GM12878 (cell line): ENCODE measurements at regions not wholly inside any gene's neighbourhood (a gene's known extent, or its start where the extent isn't known, plus 50 kb on each side); places are given as distances from the start of the nearest gene placed in this dataset.

ENCODE experiments used
- ATAC-seq: fragments of 200-7000 bp; cut with Tn5 transposase; 3 replicates; pipeline ENCODE4 v1.9.1; 2020; ENCODE audit warnings: mild to moderate bottlenecking, moderate library complexity
- BruUV-seq: library from RNA; stranded (reverse); fragments of 400-500 nt; replicated peaks from 2 replicates; lab custom pipeline; 2021; lab: Mats Ljungman, UMichigan
- CTCF ChIA-PET: fragments of 300-600 bp; sonication (Branson Sonifier 250); formaldehyde crosslinking; extraction: SDS; loops from one replicate; lab custom pipeline; 2021; ENCODE audit warnings: inconsistent platforms; lab: Yijun Ruan, JAX
- POLR2A ChIA-PET: fragments of 350-600 bp; formaldehyde crosslinking; extraction: SDS; loops from one replicate; lab custom pipeline; 2021; ENCODE audit warnings: inconsistent platforms; lab: Charles Lee
- RAD21 ChIA-PET: fragments of 300-600 bp; sonication (Branson Sonifier 250); formaldehyde crosslinking; loops from one replicate; lab custom pipeline; 2023; ENCODE audit warnings: antibody characterized with exemption; ENCODE audit not compliant: unreplicated experiment; lab: Charles Lee
- SMC1A ChIA-PET: fragments of 300-600 bp; sonication (Branson Sonifier 250); formaldehyde crosslinking; loops from one replicate; lab custom pipeline; 2023; ENCODE audit not compliant: unreplicated experiment, uncharacterized antibody; lab: Charles Lee
- DNase-seq: peaks from one replicate; pipeline ENCODE4 v3.0.0-alpha.2; 2011; ENCODE audit warnings: low read depth, low spot score
- FAIRE-seq: peaks from 3 replicates; lab custom pipeline; 2011; peaks lifted over from hg19 to GRCh38; lab: Jason Lieb, UNC
- H2AFZ ChIP-seq: 2 replicates; pipeline ENCODE4 v1.6.0; 2011; ENCODE audit warnings: low read depth, low read length, control low read depth; ENCODE audit not compliant: control insufficient read depth
- H3K27ac ChIP-seq: 2 replicates; pipeline ENCODE4 v1.5.1; 2011; ENCODE audit warnings: control low read depth; ENCODE audit not compliant: control insufficient read depth, insufficient read depth
- H3K27me3 ChIP-seq, 2 experiments: replicated peaks in 1 of 2; 2 replicates each; pipeline versions ENCODE4 v1.6.0 to v1.6.1; 2011; ENCODE audit warnings: low read length in 1 of 2; ENCODE audit not compliant: control insufficient read depth in 2 of 2, insufficient read depth in 2 of 2
- H3K36me3 ChIP-seq, 2 experiments: 2 replicates each; pipeline ENCODE4 v1.5.1; 2011; ENCODE audit warnings: low read length in 1 of 2; ENCODE audit not compliant: control insufficient read depth in 2 of 2, insufficient read depth in 2 of 2
- H3K4me1 ChIP-seq: 2 replicates; pipeline ENCODE4 v1.6.1; 2011; ENCODE audit warnings: mild to moderate bottlenecking, low read length, moderate library complexity, mixed read lengths; ENCODE audit not compliant: control insufficient read depth, insufficient read depth
- H3K4me2 ChIP-seq: 2 replicates; pipeline ENCODE4 v1.6.0; 2011; ENCODE audit warnings: control low read depth; ENCODE audit not compliant: control insufficient read depth, insufficient read depth
- H3K4me3 ChIP-seq: fragments of 200-600 bp; sonication (generic); 2 replicates; pipeline ENCODE4 v1.5.1; 2016
- H3K79me2 ChIP-seq: 2 replicates; pipeline ENCODE4 v1.6.0; 2011; ENCODE audit warnings: low read length; ENCODE audit not compliant: control insufficient read depth, insufficient read depth
- H3K9ac ChIP-seq: 2 replicates; pipeline ENCODE4 v1.8.0; 2011; ENCODE audit warnings: low read length, control low read depth, mixed read lengths; ENCODE audit not compliant: control insufficient read depth, insufficient read depth
- H3K9me3 ChIP-seq: replicated peaks from 3 replicates; pipeline ENCODE4 v1.5.1; 2011; ENCODE audit warnings: mild to moderate bottlenecking, low read length; ENCODE audit not compliant: control insufficient read depth, insufficient read depth
- H4K20me1 ChIP-seq: 2 replicates; pipeline ENCODE4 v1.6.0; 2011; ENCODE audit not compliant: control insufficient read depth, insufficient read depth
- KAT2A ChIP-seq: conservative IDR thresholded peaks from 2 replicates; pipeline ENCODE4 v1.6.1; 2011; ENCODE audit warnings: low read depth, low read length; ENCODE audit not compliant: control insufficient read depth
- POU2F2 ChIP-seq: IDR thresholded peaks from 3 replicates; pipeline ENCODE4 v1.6.1; 2011; ENCODE audit warnings: low read depth, mild to moderate bottlenecking, low read length, borderline replicate concordance
- RB1 ChIP-seq: fragments of 450-650 bp; formaldehyde crosslinking; IDR thresholded peaks from 2 replicates; pipeline ENCODE4 v1.6.1; 2017; ENCODE audit warnings: mild to moderate bottlenecking, borderline replicate concordance
- STAT1 ChIP-seq: fragments of 450-650 bp; conservative IDR thresholded peaks from 2 replicates; pipeline ENCODE4 v1.6.1; 2014; ENCODE audit warnings: antibody characterized with exemption, mild to moderate bottlenecking
- WRNIP1 ChIP-seq: IDR thresholded peaks from 2 replicates; pipeline ENCODE4 v1.6.1; 2011; ENCODE audit warnings: low read depth, low read length, improper control_type of control experiment, borderline replicate concordance
- WGBS: methylation state at CpG from one replicate; pipeline ENCODE4 v1.1.6; 2016; ENCODE audit warnings: low lambda C conversion rate; ENCODE audit not compliant: insufficient replicate concordance, insufficient coverage; ENCODE audit errors: missing lambda C conversion rate; 5-methylcytosine and 5-hydroxymethylcytosine counted together
- in situ Hi-C: fragments of 300-500 bp; cut with MboI; formaldehyde crosslinking; loops from 9 replicates; pipeline ENCODE4 v1.14.3; 2018; ENCODE audit warnings: mixed read lengths
- intact Hi-C: fragments of 100-400 bp; cut with micrococcal nuclease; formaldehyde crosslinking; loops from one replicate; pipeline ENCODE4 v1.14.2; 2022; ENCODE audit not compliant: unreplicated experiment
- TF ChIP-seq, protein P1 (sequence below): fragments of 450-650 bp; IDR thresholded peaks from 2 replicates; pipeline ENCODE4 v1.6.1; 2017; ENCODE audit warnings: mild to moderate bottlenecking, moderate library complexity

DNA sequence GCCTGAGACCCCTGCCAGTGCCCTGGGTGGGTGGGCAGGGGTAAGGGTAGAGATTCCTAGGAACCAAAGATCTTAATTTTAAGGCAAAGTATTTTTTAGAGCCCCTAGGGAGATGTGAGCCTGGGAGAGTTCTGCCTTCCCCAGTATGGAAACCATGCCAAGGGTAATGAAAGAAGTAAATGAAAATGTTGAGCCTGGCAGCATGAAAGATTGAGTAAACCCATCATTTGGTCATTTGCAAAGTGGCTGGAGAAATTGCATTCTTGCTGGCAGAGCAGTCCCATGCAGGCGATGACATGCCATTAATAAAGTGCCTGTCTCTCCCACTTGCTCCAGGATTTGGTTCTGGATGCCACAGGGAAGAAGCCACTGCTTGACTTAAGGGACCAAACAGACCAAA, 60.7 kb upstream of the GPC4 start:
- in situ Hi-C loops (no loop called here), intact Hi-C loops (no loop called here)
- ChIA-PET RAD21 (no interaction called here), CTCF (no interaction called here), SMC1A (no interaction called here), POLR2A (no interaction called here)
- TF ChIP-seq WRNIP1: no peak
- TF ChIP-seq RB1: no peak
- TF ChIP-seq STAT1: no peak
- no peak for TF ChIP-seq KAT2A
- TF ChIP-seq, protein P1, sequence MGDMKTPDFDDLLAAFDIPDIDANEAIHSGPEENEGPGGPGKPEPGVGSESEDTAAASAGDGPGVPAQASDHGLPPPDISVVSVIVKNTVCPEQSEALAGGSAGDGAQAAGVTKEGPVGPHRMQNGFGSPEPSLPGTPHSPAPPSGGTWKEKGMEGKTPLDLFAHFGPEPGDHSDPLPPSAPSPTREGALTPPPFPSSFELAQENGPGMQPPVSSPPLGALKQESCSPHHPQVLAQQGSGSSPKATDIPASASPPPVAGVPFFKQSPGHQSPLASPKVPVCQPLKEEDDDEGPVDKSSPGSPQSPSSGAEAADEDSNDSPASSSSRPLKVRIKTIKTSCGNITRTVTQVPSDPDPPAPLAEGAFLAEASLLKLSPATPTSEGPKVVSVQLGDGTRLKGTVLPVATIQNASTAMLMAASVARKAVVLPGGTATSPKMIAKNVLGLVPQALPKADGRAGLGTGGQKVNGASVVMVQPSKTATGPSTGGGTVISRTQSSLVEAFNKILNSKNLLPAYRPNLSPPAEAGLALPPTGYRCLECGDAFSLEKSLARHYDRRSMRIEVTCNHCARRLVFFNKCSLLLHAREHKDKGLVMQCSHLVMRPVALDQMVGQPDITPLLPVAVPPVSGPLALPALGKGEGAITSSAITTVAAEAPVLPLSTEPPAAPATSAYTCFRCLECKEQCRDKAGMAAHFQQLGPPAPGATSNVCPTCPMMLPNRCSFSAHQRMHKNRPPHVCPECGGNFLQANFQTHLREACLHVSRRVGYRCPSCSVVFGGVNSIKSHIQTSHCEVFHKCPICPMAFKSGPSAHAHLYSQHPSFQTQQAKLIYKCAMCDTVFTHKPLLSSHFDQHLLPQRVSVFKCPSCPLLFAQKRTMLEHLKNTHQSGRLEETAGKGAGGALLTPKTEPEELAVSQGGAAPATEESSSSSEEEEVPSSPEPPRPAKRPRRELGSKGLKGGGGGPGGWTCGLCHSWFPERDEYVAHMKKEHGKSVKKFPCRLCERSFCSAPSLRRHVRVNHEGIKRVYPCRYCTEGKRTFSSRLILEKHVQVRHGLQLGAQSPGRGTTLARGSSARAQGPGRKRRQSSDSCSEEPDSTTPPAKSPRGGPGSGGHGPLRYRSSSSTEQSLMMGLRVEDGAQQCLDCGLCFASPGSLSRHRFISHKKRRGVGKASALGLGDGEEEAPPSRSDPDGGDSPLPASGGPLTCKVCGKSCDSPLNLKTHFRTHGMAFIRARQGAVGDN: no peak
- no peak for TF ChIP-seq POU2F2
- Histone ChIP-seq H3K4me3 (no peak overlapping the region), H3K9me3 (no peaks in the 10 kb centered on the region), H3K9ac (no peak overlapping the region), H4K20me1 (no peaks in the 10 kb centered on the region), H3K27me3 (no peaks in the 10 kb centered on the region), H3K4me2 (no peak overlapping the region), H2AFZ (no peak overlapping the region), H3K79me2 (no peaks in the 10 kb centered on the region), H3K36me3 (no peaks in the 10 kb centered on the region), H3K4me1 (no peaks in the 10 kb centered on the region), H3K27ac (no peak overlapping the region)
- DNase-seq (no peak), ATAC-seq (no peak), FAIRE-seq (no peak)
- WGBS: 0% methylated on average over 1 of the region's 1 CpG
- no TSS peak for BruUV-seq
